Panc1 (cell line): ENCODE measurements at regions not wholly inside any gene's neighbourhood (a gene's known extent, or its start where the extent isn't known, plus 50 kb on each side); places are given as distances from the start of the nearest gene placed in this dataset.
A peak's percentile ranks its signal among the peaks of the same experiment; 100 is the strongest.
"Not testable (repeated sequence)": the region's sequence is repeated elsewhere in the genome, so short reads cannot be mapped to it uniquely, and the experiment has no call there.

ENCODE experiments used
- ATAC-seq: fragments of 200-7000 bp; cut with Tn5 transposase; 2 replicates; pipeline ENCODE4 v1.9.1; 2020; ENCODE audit warnings: mild to moderate bottlenecking, moderate library complexity
- BruUV-seq: library from RNA; stranded (reverse); fragments of 400-500 nt; replicated peaks from 2 replicates; lab custom pipeline; 2021; lab: Mats Ljungman, UMichigan
- CTCF ChIA-PET: fragments of 300-600 bp; sonication (Branson Sonifier 250); formaldehyde crosslinking; loops from one replicate; lab custom pipeline; 2022; ENCODE audit warnings: antibody characterized with exemption; lab: Charles Lee
- POLR2A ChIA-PET: fragments of 300-600 bp; sonication (Branson Sonifier 250); formaldehyde crosslinking; loops from one replicate; lab custom pipeline; 2022; ENCODE audit warnings: antibody characterized with exemption; lab: Charles Lee
- DNase-seq: peaks from one replicate; pipeline ENCODE4 v3.0.0-alpha.2; 2010; ENCODE audit warnings: low read depth, low spot score
- H3K27ac ChIP-seq: 2 replicates; pipeline ENCODE4 v1.5.1; 2011; ENCODE audit warnings: mild to moderate bottlenecking, low read length, inconsistent platforms
- H3K27me3 ChIP-seq: fragments of 200-500 bp; sonication (Bioruptor generic); 2 replicates; pipeline ENCODE4 v1.6.0; 2014; ENCODE audit warnings: low read length, inconsistent platforms; ENCODE audit not compliant: control insufficient read depth, insufficient read depth
- H3K36me3 ChIP-seq: fragments of 200-500 bp; sonication (Bioruptor generic); 2 replicates; pipeline ENCODE4 v1.5.1; 2014; ENCODE audit warnings: inconsistent platforms, mild to moderate bottlenecking, low read length, moderate library complexity; ENCODE audit not compliant: control insufficient read depth, insufficient read depth
- H3K4me1 ChIP-seq: 2 replicates; pipeline ENCODE4 v1.5.1; 2011; ENCODE audit warnings: inconsistent platforms, mild to moderate bottlenecking, low read length, moderate library complexity; ENCODE audit not compliant: control insufficient read depth, insufficient read depth
- H3K4me3 ChIP-seq, 2 experiments: 2 replicates each; pipeline ENCODE4 v1.5.1; 2011 to 2012; ENCODE audit warnings: low read depth in 2 of 2, low read length in 2 of 2, mild to moderate bottlenecking in 2 of 2, inconsistent platforms in 1 of 2, moderate library complexity in 1 of 2
- H3K9me3 ChIP-seq: fragments of 200-500 bp; sonication (Bioruptor generic); 2 replicates; pipeline ENCODE4 v1.5.1; 2014; ENCODE audit warnings: low read depth, mild to moderate bottlenecking, inconsistent platforms, low read length, moderate library complexity; ENCODE audit not compliant: control insufficient read depth, insufficient read depth
- POLR2AphosphoS5 ChIP-seq: IDR thresholded peaks from 2 replicates; pipeline ENCODE4 v1.6.1; 2012; ENCODE audit warnings: mild to moderate bottlenecking, low read depth, low read length, moderate library complexity
- SIN3A ChIP-seq: IDR thresholded peaks from 2 replicates; pipeline ENCODE4 v1.6.1; 2012; ENCODE audit warnings: low read depth, mild to moderate bottlenecking, low read length, moderate library complexity, borderline replicate concordance; ENCODE audit not compliant: insufficient read depth
- TCF7L2 ChIP-seq: IDR thresholded peaks from 2 replicates; pipeline ENCODE4 v1.6.1; 2011; ENCODE audit warnings: mild to moderate bottlenecking, low read depth, low read length, inconsistent platforms
- in situ Hi-C: cut with HindIII; loops from 2 replicates; pipeline ENCODE4 v1.10.0; 2016; ENCODE audit warnings: low sequenced_read_pairs, low pct_unique_long_range_greater_than_20kb
- intact Hi-C: fragments of 100-400 bp; cut with micrococcal nuclease; formaldehyde crosslinking; loops from one replicate; pipeline ENCODE4 v1.10.0; 2022; ENCODE audit not compliant: unreplicated experiment
- TF ChIP-seq, protein P1 (sequence below): fragments of 450-650 bp; IDR thresholded peaks from 2 replicates; pipeline ENCODE4 v1.5.1; 2017; ENCODE audit warnings: mild to moderate bottlenecking
- TF ChIP-seq, protein P2 (sequence below), 2 experiments: IDR thresholded peaks; 2 replicates each; pipeline ENCODE4 v1.6.1; 2011 to 2012; ENCODE audit warnings: low read depth in 2 of 2, control low read depth in 1 of 2, low read length in 1 of 2, mild to moderate bottlenecking in 1 of 2, moderate library complexity in 1 of 2; ENCODE audit not compliant: insufficient read depth in 1 of 2

DNA sequence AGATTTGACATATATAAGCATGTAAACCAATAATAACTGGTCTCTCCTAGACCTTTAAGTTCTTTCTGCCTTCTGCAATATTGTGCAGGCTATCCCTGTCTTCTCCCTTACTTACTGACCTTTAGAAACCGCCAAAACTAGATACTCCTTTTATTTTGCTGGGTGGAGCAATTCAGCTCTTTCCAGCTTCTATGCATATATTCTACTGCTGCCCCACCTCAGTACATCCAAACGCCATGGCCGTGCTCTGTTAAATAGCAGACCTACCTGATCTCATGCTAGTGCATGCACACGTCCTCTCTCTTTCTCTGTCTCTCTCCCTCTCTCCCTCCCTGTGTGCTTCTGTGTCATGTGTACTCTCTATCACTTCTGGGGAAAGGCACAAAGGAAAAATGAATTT is 76.7 kb upstream of the CAPRIN1 start:
- CTCF ChIA-PET, result no interaction called here
- Histone ChIP-seq H3K27me3 (no peaks in the 10 kb centered on the region), H3K36me3 (no peaks in the 10 kb centered on the region), H3K4me3 (no peak overlapping the region), H3K27ac (no peak overlapping the region), H3K4me1 (no peaks in the 10 kb centered on the region), H3K9me3 (no peaks in the 10 kb centered on the region)
- in situ Hi-C loops, result no loop called here
- no TSS peak for BruUV-seq
- ATAC-seq (peak; percentile 32; the same call in 1 of the 2 replicates), DNase-seq (no peak)
- TF ChIP-seq POLR2AphosphoS5 (no peak), SIN3A (no peak), TCF7L2 (no peak)
- TF ChIP-seq, protein P1, sequence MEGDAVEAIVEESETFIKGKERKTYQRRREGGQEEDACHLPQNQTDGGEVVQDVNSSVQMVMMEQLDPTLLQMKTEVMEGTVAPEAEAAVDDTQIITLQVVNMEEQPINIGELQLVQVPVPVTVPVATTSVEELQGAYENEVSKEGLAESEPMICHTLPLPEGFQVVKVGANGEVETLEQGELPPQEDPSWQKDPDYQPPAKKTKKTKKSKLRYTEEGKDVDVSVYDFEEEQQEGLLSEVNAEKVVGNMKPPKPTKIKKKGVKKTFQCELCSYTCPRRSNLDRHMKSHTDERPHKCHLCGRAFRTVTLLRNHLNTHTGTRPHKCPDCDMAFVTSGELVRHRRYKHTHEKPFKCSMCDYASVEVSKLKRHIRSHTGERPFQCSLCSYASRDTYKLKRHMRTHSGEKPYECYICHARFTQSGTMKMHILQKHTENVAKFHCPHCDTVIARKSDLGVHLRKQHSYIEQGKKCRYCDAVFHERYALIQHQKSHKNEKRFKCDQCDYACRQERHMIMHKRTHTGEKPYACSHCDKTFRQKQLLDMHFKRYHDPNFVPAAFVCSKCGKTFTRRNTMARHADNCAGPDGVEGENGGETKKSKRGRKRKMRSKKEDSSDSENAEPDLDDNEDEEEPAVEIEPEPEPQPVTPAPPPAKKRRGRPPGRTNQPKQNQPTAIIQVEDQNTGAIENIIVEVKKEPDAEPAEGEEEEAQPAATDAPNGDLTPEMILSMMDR, result no peak
- TF ChIP-seq, protein P2, sequence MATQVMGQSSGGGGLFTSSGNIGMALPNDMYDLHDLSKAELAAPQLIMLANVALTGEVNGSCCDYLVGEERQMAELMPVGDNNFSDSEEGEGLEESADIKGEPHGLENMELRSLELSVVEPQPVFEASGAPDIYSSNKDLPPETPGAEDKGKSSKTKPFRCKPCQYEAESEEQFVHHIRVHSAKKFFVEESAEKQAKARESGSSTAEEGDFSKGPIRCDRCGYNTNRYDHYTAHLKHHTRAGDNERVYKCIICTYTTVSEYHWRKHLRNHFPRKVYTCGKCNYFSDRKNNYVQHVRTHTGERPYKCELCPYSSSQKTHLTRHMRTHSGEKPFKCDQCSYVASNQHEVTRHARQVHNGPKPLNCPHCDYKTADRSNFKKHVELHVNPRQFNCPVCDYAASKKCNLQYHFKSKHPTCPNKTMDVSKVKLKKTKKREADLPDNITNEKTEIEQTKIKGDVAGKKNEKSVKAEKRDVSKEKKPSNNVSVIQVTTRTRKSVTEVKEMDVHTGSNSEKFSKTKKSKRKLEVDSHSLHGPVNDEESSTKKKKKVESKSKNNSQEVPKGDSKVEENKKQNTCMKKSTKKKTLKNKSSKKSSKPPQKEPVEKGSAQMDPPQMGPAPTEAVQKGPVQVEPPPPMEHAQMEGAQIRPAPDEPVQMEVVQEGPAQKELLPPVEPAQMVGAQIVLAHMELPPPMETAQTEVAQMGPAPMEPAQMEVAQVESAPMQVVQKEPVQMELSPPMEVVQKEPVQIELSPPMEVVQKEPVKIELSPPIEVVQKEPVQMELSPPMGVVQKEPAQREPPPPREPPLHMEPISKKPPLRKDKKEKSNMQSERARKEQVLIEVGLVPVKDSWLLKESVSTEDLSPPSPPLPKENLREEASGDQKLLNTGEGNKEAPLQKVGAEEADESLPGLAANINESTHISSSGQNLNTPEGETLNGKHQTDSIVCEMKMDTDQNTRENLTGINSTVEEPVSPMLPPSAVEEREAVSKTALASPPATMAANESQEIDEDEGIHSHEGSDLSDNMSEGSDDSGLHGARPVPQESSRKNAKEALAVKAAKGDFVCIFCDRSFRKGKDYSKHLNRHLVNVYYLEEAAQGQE (IDR thresholded peaks at IDR 0.05; ENCODE audit: insufficient read depth in 1 of 2, low read depth in 2 of 2, low read length in 1 of 2), result no peak
- POLR2A ChIA-PET, result interaction anchor here (0.5 kb wide), 1 partner anchor 641 kb away, joined by 3 read pairs; no protein-coding TSS in a partner anchor
- intact Hi-C loops, result no loop called here

DNA sequence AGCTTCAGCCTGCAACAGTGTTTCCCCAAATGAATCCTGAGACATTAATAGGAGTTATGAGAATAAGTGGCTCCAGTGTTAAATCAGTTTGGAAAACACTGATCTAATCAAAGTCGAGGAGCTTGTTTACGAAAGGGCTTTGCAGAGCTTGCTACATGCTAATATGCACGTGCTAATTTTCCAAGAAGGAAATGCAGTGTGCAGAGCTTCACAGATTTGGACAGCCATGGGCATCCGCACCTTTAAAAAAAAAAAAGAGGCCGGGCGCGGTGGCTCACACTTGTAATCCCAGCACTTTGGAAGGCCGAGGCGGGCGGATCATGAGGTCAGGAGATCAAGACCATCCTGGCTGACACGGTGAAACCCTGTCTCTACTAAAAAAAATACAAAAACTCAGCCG is 79.7 kb upstream of the LMO2 start:
- intact Hi-C loops, result loop anchor here (1.0 kb wide), 1 partner anchor 113 kb away; no protein-coding TSS in a partner anchor
- DNase-seq, BruUV-seq, H3K4me3 ChIP-seq, H3K27me3 ChIP-seq, H3K36me3 ChIP-seq, H3K9me3 ChIP-seq, POLR2A ChIA-PET, ATAC-seq, H3K4me1 ChIP-seq, H3K27ac ChIP-seq, in situ Hi-C loops: not testable (repeated sequence)
- CTCF ChIA-PET, result interaction anchor here (0.7 to 1.8 kb wide), 3 partner anchors 21 to 114 kb away, joined by 4 to 12 read pairs (median 4); no protein-coding TSS in a partner anchor

DNA sequence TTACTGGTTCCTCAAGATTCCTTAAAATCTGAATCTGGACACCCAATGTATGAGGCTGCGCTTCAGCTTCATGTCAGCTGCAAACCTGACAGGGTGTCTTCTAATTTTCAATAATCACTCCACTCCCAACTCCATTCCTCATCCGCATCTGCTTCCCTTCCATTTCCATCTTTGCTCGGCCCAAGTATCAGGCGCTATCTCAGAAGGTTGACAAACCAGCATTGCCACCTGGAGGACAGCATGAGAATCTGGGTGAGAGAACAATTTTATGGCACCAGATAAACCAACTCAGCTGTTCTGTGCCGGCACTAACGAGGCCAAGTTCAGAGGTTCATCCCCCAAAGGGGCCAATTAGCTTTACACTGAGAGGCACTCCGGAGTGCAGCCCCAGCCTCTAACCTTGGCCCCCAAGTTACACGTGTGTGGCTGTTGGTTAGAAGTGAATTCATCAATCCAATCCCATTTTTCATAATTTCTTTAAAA is 79.1 kb upstream of the LMO2 start:
- peak; percentile 94 for ATAC-seq
- Histone ChIP-seq H3K27ac (no peak overlapping the region), H3K4me1 (no peaks in the 10 kb centered on the region), H3K36me3 (no peaks in the 10 kb centered on the region), H3K27me3 (no peaks in the 10 kb centered on the region), H3K9me3 (no peaks in the 10 kb centered on the region), H3K4me3 (no peak overlapping the region)
- peak; percentile 25 for DNase-seq
- in situ Hi-C loops (no loop called here), intact Hi-C loops (loop anchor here (1.0 kb wide), 1 partner anchor 113 kb away; no protein-coding TSS in a partner anchor)
- BruUV-seq, result no TSS peak
- POLR2A ChIA-PET, result no interaction called here
- TF ChIP-seq, protein P1, result peak; percentile 82
- TF ChIP-seq SIN3A, result no peak
- CTCF ChIA-PET, result interaction anchor here (0.7 to 1.8 kb wide), 3 partner anchors 21 to 114 kb away, joined by 4 to 12 read pairs (median 4); no protein-coding TSS in a partner anchor
